Left forelimb (tissue), 1 donor: ENCODE measurements at regions not wholly inside any gene's neighbourhood (a gene's known extent, or its start where the extent isn't known, plus 50 kb on each side); places are given as distances from the start of the nearest gene placed in this dataset.

Source experiments
- DNase-seq: peaks from one replicate; pipeline ENCODE4 v3.0.0-alpha.2; 2018; ENCODE audit warnings: low spot score

DNA sequence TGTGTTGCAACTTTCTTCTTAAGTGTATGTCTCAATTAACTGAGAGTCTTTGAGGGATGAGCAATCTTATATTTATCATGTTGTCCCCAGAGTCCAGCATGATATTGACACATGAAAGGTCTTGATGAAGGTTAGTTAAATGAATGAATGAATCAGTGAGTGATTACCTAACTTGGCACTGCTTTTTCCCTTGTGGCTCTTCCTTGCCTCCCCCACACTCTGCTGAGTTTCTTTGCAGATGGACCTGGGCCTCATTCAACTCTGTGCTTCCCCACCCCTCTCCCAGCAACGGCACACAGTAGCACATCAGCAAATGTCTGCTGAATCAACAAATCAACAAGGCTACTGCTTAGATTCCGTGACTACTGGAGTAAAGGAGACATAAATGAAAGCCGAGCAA is 235.1 kb upstream of the CXCL12 start:
- no peak for DNase-seq

DNA sequence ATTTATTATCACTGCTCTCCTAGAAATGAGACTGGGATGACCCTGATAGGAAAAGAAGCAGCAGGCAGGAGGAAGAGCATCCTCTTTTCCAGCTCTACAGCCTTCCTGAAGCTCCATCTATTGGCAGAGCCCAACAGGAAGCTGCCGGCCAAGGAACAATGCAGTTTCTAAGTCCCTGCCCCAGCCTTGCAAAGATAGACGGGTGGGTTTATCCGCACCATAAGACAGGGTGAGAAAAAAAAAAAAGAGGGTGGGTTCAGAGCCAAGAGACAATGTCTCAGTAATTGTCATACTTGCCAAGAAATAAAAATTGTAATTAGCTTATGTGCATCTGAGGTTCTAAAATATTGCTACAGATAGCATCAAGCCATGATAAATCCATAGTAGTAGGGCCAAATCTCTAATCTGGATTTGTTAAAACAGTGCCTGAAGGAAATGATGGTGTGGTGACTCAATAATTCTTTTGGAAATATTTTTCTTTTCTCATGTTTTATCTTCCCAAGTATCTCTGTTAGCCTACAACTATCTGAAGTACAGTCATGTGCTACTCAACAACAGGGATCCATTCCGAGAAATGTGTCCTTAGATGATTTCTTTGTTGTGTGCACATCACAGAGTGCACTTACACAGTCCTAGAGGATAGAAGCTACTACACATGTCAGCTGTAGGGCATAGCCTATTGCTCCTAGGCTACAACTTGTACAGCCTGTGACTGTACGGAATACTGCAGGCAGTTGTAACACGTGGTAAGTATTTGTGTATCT is 242.9 kb upstream of the CXCL12 start:
- no peak for DNase-seq

DNA sequence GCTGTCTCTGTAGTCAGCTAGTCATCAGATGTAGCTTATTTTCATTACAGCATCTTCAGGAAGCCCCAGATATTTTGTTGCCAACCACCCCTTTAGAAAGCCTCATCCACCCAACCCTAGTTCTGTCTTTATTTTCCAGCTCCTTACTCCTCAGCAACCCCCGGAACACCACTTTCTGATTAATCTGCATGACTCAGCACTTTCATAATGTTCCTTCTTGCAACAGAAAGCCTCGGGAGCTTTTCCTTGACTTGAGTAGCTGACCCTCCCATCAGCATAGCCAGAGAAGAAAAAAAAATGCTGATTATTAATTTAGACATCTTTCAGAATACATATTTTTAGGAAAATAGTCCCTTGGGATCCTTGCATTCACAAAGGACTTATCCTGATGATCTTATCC is 244.0 kb upstream of the CXCL12 start:
- DNase-seq, result no peak

DNA sequence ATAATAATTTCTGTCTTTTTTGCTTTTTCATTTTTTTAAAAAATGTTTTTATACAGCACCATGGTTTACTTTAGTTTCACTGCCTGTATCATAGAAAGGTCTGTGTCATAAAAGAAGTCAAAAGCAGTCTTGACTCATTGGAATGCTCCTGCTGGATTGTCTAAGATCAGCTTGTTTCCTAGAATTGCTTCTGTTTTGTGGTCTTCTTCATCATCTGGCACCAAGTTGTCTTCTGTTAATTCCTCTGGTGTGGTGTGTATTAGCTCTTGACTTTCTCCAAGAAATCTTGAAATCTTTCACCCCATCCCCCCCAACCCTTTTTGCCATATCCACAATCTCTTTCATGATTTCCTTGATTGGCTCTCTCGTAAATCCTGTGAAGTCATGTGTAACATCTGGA is 250.3 kb upstream of the CXCL12 start:
- DNase-seq, result no peak

DNA sequence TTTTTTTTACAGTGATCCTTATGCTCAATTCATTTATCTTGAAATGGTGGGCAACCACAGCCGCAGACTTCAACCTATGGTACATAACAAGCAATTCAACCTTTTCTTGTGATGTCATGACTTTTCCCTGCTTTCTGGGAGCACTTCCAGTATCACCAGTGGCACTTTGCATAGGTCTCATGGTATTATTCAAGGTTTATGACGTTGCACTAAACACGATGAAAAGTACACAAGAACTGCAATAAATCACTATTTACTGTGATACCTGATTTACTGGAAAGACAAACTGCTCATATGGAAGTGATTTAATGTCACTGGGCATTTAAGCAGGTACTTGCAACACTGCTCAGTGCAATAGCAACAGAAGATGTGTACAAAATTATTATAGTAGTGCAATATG is 251.7 kb upstream of the CXCL12 start:
- no peak for DNase-seq

DNA sequence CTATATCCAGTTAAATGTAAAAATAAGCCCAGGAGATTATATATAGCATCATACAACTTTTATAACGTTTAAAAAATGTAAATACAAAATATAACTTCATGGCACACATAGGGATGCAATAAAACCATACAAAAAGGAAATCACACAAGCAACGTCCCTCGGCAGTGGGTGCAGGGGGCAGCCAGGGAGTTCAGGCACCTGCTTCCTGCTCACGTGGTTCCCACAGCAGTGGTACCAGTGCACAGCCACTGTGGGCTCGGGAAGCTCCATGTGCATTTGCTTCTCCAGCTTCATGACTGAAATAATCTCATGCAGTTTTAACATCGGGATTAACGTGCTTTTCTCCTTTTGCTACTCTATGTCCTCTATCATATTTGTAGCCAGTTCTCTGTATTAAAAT is 255.5 kb upstream of the CXCL12 start:
- no peak for DNase-seq

- DNase-seq, result no peak
Observed at GRCh38 chr10:44647473-44647872, 262.6 kb upstream of the CXCL12 start.

DNA sequence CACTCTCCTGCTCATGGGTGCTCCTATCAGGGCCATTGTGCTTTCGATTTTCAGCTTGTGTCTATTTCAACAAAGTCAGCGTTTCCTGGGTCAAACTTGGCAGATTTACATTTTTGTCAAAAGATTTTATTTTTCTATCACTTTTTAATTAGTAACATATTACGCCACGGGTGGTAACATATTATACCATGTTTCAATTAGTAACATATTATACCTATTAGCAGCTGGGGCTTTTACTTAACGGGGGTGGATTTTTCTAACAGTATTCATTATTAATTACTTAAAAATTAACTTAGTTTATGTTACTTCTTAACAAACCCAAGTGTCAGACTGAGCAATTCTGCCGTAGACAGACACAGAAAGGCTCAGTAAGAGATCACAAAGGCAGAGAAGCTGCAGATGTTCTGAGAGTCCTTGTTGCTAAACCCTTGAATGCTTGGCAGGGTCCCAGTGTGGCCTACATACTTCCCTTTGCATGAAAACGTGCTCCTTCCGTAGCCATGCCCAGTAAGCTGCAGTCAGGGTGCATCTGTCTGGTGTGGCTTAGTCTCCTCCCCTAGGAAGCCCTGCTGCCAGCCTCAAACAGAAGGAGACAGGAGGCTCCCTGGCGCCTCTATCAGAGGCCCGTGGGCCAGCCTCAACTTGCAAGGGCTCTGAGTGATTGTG is 263.1 kb upstream of the CXCL12 start:
- DNase-seq, result no peak

- DNase-seq, result no peak
Observed at GRCh38 chr10:44650691-44651661, 260.2 kb upstream of the TMEM72 start.

- no peak for DNase-seq
Observed at GRCh38 chr10:44651834-44652233, 259.3 kb upstream of the TMEM72 start.

- DNase-seq, result no peak
Observed at GRCh38 chr10:44659320-44659719, 251.8 kb upstream of the TMEM72 start.

GRCh38 chr10:44660271-44660670 is 250.9 kb upstream of the TMEM72 start:
- DNase-seq, result no peak

DNA sequence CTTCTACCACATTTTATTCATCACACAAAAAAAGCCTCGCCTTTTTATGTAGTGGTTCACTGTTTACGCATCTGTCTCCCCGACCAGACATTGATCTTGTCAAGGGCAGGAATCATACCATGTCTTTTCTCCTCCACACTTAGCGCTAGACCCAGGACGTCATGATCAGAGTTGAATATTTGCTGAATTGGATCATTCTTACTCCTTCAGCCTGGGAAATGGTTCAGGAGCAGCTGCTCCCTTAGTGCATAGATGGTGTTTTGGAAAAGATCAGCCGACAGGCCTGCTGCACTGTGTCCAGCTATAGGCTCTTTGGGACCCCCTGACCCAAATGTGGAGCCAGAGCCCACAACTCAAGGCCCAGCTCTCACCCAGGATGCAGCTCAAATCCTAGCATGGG is 249.1 kb upstream of the TMEM72 start:
- DNase-seq, result no peak

DNA sequence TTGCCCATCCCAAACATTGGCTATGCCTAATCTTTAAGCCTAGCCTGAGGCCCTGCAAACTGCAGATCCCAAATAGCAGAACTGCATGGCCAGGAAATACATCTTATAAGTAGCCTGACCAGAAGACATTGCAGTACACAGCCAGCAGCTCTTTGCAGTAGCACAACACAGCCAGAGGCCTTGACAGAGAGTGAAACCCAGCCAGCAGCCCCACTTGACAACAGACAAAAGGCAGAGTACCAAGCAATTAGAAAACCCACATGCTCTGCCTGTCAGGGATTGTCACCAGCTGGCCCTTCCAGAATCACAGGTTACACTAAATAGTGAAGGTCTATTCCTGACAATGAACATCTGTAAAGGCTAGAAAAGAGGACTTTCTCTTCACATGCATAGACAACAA is 242.8 kb upstream of the TMEM72 start:
- DNase-seq, result no peak

DNA sequence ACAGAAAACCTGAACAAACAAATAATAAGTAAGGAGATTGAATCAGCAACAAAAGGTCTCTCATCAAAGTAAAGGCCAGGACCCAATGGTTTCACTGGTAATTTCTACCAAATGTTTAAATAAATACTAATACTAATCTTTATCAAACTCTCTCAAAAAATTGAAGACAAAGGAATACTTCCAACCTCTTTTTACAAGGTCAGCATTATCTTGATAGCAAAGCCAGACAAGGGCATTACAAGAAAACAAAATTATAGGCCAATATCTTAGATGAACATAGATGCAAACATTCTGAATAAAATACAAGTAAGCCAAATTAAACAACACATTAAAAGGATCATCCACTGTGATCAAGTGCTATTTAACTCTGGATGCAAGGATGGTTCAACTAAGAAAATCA is 239.8 kb upstream of the TMEM72 start:
- no peak for DNase-seq

DNA sequence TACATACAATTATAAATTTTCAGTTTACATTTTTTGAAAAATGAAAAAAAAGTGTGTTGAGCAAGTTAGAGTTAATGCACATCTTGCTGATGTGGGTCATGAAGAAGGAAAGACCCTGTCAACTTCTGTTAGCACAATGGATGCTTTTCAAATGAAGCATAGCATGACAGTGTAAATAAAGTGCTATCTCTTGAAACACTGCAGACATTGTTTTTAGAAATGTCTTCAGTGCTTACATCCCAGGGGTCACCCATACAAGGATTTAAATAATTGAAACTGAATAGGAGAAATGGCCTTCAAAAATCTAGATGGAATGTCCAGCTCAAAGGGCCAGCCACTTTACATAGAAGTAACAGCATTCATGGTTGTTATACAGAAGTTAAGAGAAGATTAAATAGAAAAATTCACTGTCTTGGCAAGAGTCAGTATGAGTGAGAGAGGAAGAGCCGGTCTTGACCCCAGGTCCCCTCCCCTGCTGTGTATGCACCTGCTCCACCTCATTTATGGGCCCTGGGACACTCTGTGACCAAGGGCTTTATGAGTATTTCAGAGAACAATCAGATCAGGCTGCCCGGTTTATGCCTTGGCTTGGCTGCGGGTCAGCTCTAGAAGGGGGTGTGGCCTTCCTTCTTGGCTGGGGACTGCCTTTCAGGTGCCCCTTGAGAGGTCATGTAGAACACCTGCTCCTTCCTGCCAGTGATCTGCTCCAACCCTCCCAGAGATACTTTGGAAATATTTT is 237.7 kb upstream of the TMEM72 start:
- no peak for DNase-seq

DNA sequence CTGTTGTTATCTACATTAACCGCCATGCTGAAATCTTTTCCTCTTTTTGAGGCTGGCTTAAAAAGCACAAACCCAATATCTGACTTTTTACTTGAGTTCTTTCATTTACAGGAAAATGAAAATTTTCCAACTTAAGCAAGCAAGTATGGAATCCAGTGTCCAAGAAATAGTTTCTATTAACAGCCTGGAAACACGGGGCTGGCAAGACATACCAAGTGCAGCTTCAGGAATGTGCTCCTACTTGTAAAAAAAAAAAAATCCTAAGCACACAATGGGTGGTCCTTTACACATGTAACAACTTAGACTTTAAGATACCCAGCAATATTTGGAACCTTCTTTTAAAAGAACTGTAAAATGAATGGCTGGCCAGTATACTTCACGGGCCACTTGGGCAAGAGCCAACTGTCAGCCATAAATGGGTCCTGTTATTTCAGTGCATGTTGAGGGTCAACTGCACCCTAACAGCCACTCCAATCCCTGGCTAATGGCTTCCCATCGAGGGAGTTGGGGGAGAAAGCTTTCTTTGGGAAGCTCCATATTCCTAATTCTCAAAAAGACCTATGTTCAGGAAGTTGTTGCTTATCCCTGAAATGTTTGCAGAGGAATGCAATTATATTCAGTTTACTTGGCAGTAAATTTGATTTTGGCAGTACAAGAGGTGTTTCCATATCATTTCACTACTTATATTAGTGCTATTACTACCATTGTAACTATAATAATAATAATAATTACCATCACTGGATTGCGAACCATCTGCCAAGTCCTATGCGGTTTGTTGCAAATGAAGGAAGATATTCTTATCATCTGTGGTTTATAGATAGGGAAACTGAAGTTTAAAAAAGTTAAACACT is 236.4 kb upstream of the TMEM72 start:
- no peak for DNase-seq

- no peak for DNase-seq
Observed at GRCh38 chr10:44675387-44675874, 235.7 kb upstream of the TMEM72 start.

DNA sequence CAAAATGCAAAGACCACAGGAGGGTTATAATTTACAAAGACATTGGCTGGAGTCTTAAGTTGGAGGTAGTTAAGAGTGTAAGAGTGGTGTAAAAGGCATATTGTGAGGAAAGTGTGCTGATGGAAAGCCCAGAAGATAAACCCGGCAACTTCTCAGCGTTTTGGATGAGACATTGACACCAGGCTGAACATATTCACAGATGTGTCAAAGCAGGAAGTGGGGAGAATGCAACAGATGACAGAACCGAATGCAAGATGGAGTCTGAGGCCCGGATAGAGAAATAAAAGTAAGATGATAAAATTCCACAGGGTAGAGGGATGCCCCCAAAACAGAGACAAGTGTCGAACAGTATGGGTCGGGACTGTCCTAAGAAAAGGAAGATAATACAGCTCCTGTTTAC is 230.4 kb upstream of the TMEM72 start:
- no peak for DNase-seq

DNA sequence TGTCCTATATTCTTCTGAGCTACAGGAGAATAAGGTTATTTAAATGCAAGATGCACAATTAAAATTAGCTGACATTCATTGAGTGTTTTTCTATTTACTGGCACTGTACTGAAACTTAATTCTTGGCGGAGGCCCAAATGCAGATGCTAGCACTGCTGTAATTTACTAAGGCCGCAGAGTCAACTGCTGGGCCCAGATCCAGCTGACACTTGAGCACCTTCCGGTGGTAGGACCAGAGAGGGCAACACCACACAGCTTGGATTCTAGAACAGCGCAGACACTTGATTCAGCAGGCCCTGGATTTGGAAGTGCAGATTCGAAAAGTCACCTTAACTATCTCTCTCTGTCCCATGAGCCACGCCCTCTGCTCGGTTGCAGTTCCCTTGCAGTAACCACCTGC is 228.6 kb upstream of the TMEM72 start:
- DNase-seq, result no peak

DNA sequence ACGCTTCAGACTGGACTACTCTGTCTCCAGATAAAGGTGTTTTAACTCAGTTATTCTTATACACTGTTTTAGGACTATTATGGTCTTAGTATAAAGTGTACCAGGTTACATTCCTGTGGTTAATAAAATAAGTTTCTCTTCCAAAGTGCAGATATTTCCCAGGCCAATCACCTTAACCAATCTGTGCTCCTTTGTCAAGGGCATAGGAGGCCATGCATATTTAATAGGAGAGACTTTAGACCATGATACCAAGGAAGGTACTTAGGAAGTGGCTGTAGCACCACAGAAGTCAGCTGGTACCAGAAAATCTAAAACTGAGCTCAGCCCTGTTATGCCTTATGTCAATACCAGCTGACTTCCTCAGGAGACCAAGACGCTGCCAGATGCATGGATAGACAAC is 226.5 kb upstream of the TMEM72 start:
- DNase-seq, result no peak
